Duodenal mucosa (tissue), 2 donors: ENCODE measurements at regions not wholly inside any gene's neighbourhood (a gene's known extent, or its start where the extent isn't known, plus 50 kb on each side); places are given as distances from the start of the nearest gene placed in this dataset.

ENCODE experiments used
- H3K27ac ChIP-seq: one replicate; pipeline ENCODE4 v1.7.0; 2013; ENCODE audit warnings: low read depth, low read length
- H3K27me3 ChIP-seq, 2 donors: one replicate each; pipeline ENCODE4 v1.7.0; 2013; ENCODE audit warnings: low read length in 2 of 2, control low read depth in 1 of 2; ENCODE audit not compliant: insufficient read depth in 2 of 2, control insufficient read depth in 1 of 2
- H3K36me3 ChIP-seq, 2 donors: one replicate each; pipeline ENCODE4 v1.7.0; 2013; ENCODE audit warnings: low read length in 2 of 2, control low read depth in 1 of 2; ENCODE audit not compliant: insufficient read depth in 2 of 2, control insufficient read depth in 1 of 2
- H3K4me1 ChIP-seq, 2 donors: one replicate each; pipeline ENCODE4 v1.7.0; 2013; ENCODE audit warnings: low read length in 2 of 2, control low read depth in 1 of 2; ENCODE audit not compliant: insufficient read depth in 2 of 2, control insufficient read depth in 1 of 2
- H3K4me3 ChIP-seq, 2 donors: one replicate each; pipeline ENCODE4 v1.7.0; 2013; ENCODE audit warnings: low read length in 2 of 2, low read depth in 1 of 2
- H3K9ac ChIP-seq, 2 donors: one replicate each; pipeline ENCODE4 v1.7.0; 2013; ENCODE audit warnings: low read length in 2 of 2, low read depth in 1 of 2
- H3K9me3 ChIP-seq, 2 donors: one replicate each; pipeline ENCODE4 v1.7.0; 2013; ENCODE audit warnings: low read length in 2 of 2, control low read depth in 1 of 2; ENCODE audit not compliant: control insufficient read depth in 1 of 2

GRCh38 chr9:79154806-79155205, 417.0 kb upstream of the TLE4 start:
- H3K27me3 ChIP-seq: no peaks in the 10 kb centered on the region
- H3K9me3 ChIP-seq: no peaks in the 10 kb centered on the region
- no peak overlapping the region for H3K9ac ChIP-seq
- H3K4me1 ChIP-seq: no peaks in the 10 kb centered on the region
- H3K36me3 ChIP-seq: no peaks in the 10 kb centered on the region
- H3K4me3 ChIP-seq: no peak overlapping the region
- H3K27ac ChIP-seq: no peak overlapping the region

DNA sequence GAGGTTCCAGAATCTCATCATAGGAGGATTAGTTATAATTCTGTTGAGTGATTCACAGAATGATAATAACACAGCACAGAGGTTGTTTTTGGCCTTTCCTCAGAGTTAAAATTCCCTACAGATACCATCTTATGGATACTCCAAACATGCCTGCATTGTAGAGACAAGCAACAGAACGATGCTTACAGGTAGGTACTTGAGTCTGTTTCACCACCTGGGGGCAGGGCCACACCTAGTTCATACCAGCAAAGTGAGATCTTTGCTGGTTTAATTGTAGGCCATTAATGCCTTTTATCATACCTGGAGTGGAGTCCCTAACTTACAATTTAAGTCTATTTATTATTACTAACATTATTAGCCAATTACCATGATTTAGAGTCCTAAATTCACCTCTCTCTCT, 416.5 kb upstream of the TLE4 start:
- Histone ChIP-seq H3K36me3 (no peaks in the 10 kb centered on the region), H3K27me3 (no peaks in the 10 kb centered on the region), H3K27ac (no peak overlapping the region), H3K9me3 (no peaks in the 10 kb centered on the region), H3K9ac (no peak overlapping the region), H3K4me1 (no peaks in the 10 kb centered on the region), H3K4me3 (no peak overlapping the region)

GRCh38 chr9:79163544-79163943, 408.2 kb upstream of the TLE4 start:
- H3K4me3 ChIP-seq: no peak overlapping the region
- no peak overlapping the region for H3K9ac ChIP-seq
- no peaks in the 10 kb centered on the region for H3K4me1 ChIP-seq
- H3K27ac ChIP-seq: no peak overlapping the region
- H3K9me3 ChIP-seq: no peaks in the 10 kb centered on the region
- H3K27me3 ChIP-seq: no peaks in the 10 kb centered on the region
- no peaks in the 10 kb centered on the region for H3K36me3 ChIP-seq

DNA sequence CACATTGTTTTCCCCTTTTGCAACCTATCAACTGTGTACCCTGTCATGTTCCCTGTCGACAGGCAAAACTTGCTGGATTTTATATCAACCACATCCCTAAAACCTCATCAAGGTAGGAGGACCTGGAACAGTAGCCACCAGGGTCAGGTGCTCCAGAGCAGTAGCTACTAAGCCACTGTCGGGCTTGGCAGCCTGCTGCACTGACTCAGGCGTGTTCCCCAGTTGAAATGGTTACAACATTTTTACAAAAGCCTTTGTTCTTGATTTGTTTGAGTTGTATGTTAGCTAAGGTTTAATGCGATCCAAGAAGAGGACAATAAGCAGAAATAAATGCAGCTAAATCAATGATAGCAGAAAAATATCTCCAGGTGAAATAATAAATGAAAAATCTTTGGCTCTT, 407.4 kb upstream of the TLE4 start:
- H3K27me3 ChIP-seq: no peaks in the 10 kb centered on the region
- H3K4me3 ChIP-seq: no peak overlapping the region
- H3K4me1 ChIP-seq: no peaks in the 10 kb centered on the region
- H3K36me3 ChIP-seq: no peaks in the 10 kb centered on the region
- H3K27ac ChIP-seq: no peak overlapping the region
- no peak overlapping the region for H3K9ac ChIP-seq
- no peaks in the 10 kb centered on the region for H3K9me3 ChIP-seq

DNA sequence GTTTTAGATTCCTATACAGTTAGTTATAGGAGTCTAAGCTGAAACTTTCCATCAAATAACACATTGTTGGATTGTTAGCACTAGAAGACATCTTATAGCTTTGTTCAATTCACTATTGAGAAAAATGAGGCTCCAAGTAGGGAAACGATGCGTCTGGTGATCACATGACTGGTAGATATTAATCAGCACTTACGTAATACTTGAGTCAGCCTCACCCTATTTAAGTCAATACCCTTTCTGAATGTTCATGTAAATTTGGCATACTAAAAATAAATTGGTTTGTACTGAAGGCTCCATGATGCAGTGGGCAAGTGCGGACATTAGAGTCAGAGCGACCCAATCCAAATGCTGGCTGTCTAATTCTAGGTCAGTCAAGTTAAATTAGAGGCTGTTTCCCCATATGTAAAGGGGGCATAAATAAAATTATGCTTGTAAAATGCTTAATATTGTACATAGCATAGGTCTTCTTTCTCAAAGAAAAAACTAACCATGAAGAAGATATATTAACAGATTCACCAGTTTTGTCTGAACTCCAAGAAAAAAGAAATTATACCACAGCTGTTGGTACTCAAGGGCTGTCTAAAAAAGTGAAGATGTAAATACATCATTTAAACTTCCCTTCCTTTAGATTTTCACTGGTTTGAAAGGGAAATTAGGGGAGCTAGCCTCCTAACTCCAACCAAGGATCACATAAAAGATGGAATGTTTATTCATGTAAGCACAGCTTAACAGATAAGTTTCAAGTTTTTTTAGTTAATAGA, 406.6 kb upstream of the TLE4 start:
- Histone ChIP-seq H3K4me1 (no peaks in the 10 kb centered on the region), H3K4me3 (no peak overlapping the region), H3K36me3 (no peaks in the 10 kb centered on the region), H3K27ac (no peak overlapping the region), H3K27me3 (no peaks in the 10 kb centered on the region), H3K9ac (no peak overlapping the region), H3K9me3 (peaks cover 3% of the 10 kb centered on the region in 2 donors)

GRCh38 chr9:79166005-79166404, 405.8 kb upstream of the TLE4 start:
- no peaks in the 10 kb centered on the region for H3K4me1 ChIP-seq
- H3K4me3 ChIP-seq: no peak overlapping the region
- H3K27me3 ChIP-seq: no peaks in the 10 kb centered on the region
- no peak overlapping the region for H3K9ac ChIP-seq
- H3K9me3 ChIP-seq: peaks cover 3% of the 10 kb centered on the region in 2 donors
- no peaks in the 10 kb centered on the region for H3K36me3 ChIP-seq
- no peak overlapping the region for H3K27ac ChIP-seq

- Histone ChIP-seq H3K4me1 (no peaks in the 10 kb centered on the region), H3K9me3 (peaks cover 3% of the 10 kb centered on the region in 2 donors), H3K36me3 (no peaks in the 10 kb centered on the region), H3K9ac (no peak overlapping the region), H3K27me3 (no peaks in the 10 kb centered on the region), H3K27ac (no peak overlapping the region), H3K4me3 (no peak overlapping the region)
Observed at GRCh38 chr9:79170643-79171042, 401.1 kb upstream of the TLE4 start.

DNA sequence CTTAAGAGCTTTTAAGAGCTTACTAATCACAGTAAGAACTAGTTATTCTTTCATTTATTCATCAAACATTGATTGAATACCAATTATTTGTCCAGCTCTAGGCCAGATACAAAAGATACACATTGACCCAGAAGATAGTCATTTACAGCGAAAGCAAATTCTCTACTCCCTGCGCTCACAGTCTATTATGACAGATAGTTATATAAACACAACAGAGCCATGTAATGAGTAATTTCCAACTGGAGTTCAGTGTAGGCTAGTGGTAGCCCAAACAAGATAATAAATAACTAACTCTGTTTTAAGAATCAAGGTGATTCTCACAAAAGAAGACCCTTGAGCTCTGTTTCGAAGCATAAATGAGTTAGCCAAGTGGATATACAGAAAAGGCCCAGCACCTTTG, 397.8 kb upstream of the TLE4 start:
- H3K36me3 ChIP-seq: no peaks in the 10 kb centered on the region
- no peak overlapping the region for H3K27ac ChIP-seq
- H3K4me1 ChIP-seq: no peaks in the 10 kb centered on the region
- H3K4me3 ChIP-seq: no peak overlapping the region
- peaks cover 3% of the 10 kb centered on the region in 2 donors for H3K9me3 ChIP-seq
- no peaks in the 10 kb centered on the region for H3K27me3 ChIP-seq
- no peak overlapping the region for H3K9ac ChIP-seq

DNA sequence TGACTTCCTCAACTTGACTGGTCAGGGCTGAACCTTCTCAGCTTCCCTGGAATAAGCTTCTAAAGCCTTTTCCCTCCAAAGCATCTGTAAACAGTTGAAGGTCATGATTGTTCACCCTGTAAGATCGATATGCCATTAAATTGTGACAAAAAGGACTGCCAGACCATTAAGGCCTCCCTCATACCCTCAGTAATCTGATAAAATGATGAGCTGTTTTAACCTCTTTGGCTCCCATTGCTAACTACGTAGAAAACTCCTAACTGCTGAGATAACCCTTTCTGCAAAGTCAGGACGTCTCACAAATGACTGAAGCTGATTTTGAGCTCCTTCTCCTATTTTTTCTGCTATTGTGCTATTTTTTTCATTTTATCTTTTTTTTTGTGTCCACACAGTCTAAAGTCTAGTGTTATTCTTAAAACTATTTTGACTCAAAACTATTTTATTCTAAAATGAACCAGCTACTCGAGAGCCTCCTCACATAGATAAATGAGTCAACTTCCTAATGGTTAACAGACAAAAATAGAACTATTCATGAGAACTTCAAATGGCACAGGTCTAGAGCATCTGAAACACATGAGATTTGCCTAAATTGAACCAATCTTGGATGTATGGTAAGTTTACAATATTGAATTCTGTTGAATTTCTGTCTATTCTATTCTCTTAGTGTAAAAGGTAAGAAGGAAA, 395.6 kb upstream of the TLE4 start:
- Histone ChIP-seq H3K36me3 (no peaks in the 10 kb centered on the region), H3K4me3 (no peak overlapping the region), H3K27ac (no peak overlapping the region), H3K9me3 (no peaks in the 10 kb centered on the region), H3K27me3 (no peaks in the 10 kb centered on the region), H3K9ac (no peak overlapping the region), H3K4me1 (no peaks in the 10 kb centered on the region)

GRCh38 chr9:79184831-79185230, 386.9 kb upstream of the TLE4 start:
- H3K36me3 ChIP-seq: no peaks in the 10 kb centered on the region
- no peak overlapping the region for H3K4me3 ChIP-seq
- no peaks in the 10 kb centered on the region for H3K27me3 ChIP-seq
- H3K9ac ChIP-seq: no peak overlapping the region
- peaks cover 0 to 3% of the 10 kb centered on the region in 2 donors for H3K9me3 ChIP-seq
- H3K27ac ChIP-seq: no peak overlapping the region
- no peaks in the 10 kb centered on the region for H3K4me1 ChIP-seq
